HT1080 (cell line): ENCODE measurements at regions not wholly inside any gene's neighbourhood (a gene's known extent, or its start where the extent isn't known, plus 50 kb on each side); places are given as distances from the start of the nearest gene placed in this dataset.
"Not testable (repeated sequence)": the region's sequence is repeated elsewhere in the genome, so short reads cannot be mapped to it uniquely, and the experiment has no call there.

ENCODE experiments used
- DNase-seq: peaks from one replicate; pipeline ENCODE4 v3.0.0-alpha.2; 2015; ENCODE audit warnings: low read depth

- DNase-seq: peak; percentile 45
Observed at GRCh38 chr4:77220828-77221613, 64.0 kb downstream of the CCNG2 start.

DNA sequence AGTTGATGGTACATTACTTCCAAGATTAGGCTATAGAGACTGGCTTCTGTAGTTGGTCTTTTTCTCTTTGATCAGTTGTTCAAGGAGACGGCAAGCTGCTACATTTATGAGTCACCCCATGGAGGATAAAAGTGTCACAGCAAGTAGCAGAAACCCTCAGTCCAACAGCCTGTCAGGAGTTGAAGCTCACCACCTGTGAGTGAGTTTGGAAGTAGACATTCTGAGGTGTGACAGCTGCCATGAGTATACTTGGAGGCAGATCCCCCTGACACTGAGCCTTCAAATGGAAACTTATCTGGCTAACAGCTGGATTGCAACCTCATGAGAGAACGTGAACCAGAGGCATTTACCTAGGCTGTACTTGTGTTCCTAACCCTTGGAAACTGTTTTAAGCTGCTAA lies 68.0 kb downstream of the CCNG2 start:
- no peak for DNase-seq

GRCh38 chr4:77226939-77227705 lies 70.1 kb downstream of the CCNG2 start:
- no peak for DNase-seq

DNA sequence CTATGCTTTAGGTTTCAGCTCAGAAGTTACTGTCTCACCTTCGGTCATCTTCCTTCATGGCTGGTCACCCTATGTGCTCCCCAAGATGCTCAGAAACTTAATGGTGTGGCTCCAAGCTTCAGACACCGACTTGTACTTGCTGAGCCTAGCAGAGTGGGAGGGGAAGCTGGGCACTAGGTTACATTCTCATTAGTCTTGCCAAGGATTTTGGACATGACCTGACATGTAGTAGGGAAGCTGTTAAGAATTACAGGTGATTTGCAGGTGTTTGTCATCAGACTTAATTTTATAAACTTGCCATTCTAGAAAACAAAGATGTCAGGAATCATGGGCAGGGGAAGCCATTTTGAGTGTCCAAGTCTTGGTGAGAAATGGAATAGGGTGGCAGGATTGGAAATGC lies 72.4 kb downstream of the CCNG2 start:
- no peak for DNase-seq

GRCh38 chr4:77232653-77233052 lies 75.6 kb downstream of the CCNG2 start:
- peak; percentile 33 for DNase-seq

GRCh38 chr4:77235289-77235854 lies 78.4 kb downstream of the CCNG2 start:
- no peak for DNase-seq

GRCh38 chr4:77236806-77237205 lies 79.8 kb downstream of the CCNG2 start:
- no peak for DNase-seq

DNA sequence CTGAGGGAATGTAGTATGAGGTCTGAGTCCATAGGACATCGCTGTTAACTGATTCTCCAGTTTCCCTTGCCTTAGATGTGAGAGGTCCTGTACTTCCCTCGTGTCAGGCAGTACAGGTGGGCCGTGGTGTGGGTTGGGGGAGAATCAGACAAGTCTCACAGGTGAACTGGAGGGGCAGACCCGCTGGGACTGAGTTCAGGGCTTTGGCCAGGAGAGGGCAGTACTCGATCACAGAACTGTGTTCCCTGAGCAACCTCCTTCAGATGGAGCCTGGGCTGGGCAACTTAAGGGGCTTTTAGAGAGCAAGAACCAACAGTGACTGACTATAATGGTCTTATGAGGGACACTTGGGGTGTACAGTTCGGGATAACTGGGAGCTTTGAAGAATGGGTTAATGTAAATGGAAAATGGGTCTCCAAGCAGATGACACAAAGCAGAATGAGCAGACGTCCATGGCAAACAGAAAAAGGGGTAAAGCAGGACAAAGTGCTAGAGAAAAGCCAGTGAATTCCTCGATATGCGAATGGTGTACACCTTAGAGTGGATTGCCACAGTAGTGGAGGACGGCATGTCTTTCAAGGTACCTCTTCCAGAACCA lies 83.6 kb downstream of the CCNG2 start:
- peak; percentile 39 for DNase-seq

DNA sequence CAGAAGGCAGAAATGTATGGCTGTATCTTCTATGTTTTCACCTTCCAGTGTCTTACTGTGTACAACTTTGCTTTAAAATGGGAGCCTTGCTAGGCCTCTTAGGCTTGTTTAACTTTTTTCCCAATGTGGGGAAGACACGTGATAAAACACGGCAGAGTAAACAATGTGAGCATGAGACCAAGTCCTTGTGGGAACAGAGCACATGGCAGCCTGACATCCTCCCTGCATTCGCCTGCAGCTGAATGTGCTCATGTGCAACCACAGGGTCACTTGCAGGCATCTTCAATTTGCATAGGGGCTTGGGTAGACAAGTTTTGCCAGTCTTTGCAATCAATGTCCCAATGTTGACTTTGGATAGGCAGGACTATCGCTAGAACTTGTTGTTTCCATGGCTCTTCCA lies 91.8 kb downstream of the CCNG2 start:
- no peak for DNase-seq

GRCh38 chr4:77251751-77252150 lies 94.7 kb downstream of the CCNG2 start:
- DNase-seq: no peak

DNA sequence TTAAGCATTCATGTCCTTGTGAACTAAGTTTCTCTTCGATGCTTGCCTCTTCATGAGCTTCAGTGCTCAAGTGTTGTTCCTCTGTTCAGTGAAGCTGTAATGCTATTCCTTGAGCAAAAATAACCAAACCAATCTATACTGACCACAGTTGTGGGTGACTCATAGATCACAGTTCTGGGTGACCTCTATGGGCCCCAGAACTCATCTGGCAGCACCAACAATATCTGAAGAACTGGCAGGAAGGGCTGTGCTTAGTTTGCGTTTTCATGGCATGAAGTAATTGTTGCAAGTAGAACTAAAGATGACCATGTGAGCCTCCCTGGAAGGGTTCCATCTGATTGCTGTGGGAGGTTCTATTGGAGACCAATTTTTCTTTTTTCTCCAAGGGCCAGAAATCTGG lies 106.2 kb downstream of the CCNG2 start:
- peak; percentile 3 for DNase-seq

DNA sequence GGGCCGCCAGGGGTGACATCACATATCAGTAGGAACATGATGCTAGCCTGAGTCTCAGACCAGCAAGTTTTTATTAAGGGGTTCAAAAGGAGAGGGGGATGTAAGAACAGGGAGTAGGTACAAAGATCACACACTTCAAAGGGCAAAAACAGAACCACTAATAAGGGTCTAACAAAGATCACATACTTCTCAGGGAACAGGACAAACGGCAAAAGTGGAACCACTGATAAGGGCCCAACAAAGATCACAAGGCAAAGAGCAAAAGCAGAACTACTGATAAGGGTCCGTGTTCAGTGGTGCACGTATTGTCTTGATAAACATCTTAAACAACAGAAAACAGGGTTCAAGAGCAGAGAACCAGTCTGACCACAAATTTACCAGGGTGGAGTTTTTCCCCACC lies 107.0 kb downstream of the CCNG2 start:
- not testable (repeated sequence) for DNase-seq

- peak; percentile 26 for DNase-seq
Observed at GRCh38 chr4:77264826-77265225, 107.8 kb downstream of the CCNG2 start.

GRCh38 chr4:77268108-77268507 lies 111.1 kb downstream of the CCNG2 start:
- DNase-seq: no peak

- DNase-seq: no peak
Observed at GRCh38 chr4:77269505-77269904, 112.5 kb downstream of the CCNG2 start.

GRCh38 chr4:77273412-77273811 lies 116.4 kb downstream of the CCNG2 start:
- DNase-seq: no peak

DNA sequence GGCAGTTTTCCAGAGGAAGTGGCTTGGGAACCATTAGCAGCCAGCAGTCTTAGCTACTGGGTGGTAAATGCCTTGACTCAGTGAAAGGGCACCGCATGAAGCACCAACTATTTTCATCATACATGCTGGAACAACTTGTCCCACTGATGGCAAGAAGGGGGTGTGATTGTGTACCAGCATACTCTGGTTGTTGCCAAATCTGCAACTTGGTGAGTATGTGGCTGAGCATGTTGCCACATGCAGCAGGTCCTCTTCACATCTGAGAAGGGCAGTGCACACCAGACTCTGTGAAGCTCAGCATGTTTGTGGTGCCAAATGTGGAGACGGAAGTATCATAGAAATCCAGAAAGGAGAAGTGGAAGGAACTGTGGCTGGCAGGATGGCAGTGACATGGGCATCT lies 122.1 kb downstream of the CCNG2 start:
- DNase-seq: not testable (repeated sequence)

DNA sequence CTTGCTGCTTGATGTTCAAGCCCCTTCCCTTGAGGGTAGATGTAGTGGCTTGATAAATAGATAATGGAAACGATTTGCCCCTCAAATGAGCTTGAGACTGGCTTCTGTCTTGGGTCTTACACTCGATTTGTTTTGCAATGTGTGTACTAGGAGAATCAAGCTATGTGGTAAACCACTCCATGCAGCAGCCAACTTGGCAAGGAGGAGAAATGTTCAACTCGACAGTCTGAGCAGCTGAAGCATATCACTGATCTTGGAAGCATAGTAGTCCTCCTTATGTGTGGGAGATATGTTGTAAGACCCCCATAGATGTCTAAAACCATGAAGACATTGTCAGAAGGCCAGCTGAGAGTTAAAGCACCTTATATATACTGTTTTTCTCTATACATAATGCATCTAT lies 125.3 kb downstream of the CCNG2 start:
- DNase-seq: no peak

DNA sequence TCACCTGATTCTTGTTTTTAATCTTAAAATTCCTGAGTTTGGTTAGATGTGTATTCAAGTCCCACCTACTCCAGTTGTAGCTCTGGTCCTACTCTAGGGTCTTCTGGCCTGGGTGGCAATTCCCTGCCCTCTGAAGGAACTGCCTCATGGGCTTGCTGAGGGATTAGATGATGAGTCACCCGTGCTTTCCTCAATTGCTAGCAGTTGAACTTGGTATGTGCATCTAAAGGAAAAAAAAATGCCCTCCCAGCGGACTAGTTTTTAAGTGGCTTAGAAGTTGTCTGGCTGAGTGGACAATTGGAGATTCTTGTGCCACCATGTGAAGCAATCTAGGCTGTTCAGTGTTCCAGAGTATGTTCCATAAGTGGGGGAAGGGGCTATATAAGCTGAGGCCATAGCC lies 127.0 kb downstream of the CCNG2 start:
- peak; percentile 21 for DNase-seq

GRCh38 chr4:77286906-77287305 lies 129.9 kb downstream of the CCNG2 start:
- peak; percentile 4 for DNase-seq

DNA sequence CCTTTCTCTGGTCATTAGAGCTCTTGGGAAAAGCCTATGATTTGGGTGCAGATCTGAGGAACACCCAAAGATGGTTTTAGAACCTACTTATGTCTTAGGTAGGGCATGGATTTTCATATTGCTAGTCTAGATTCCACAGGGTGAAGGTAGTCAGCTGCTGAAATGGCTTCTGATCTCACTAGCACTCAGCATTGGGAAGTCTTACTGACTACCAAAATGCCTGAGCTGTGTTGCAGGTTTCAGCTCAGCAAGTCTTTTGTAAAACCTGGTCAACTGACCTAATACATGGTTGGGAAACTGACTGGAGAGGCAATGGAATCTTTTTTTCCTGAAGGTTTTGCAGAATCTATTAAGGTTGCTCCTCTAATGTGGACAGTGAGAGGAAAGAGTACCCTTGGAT lies 136.4 kb downstream of the CCNG2 start:
- DNase-seq: no peak

DNA sequence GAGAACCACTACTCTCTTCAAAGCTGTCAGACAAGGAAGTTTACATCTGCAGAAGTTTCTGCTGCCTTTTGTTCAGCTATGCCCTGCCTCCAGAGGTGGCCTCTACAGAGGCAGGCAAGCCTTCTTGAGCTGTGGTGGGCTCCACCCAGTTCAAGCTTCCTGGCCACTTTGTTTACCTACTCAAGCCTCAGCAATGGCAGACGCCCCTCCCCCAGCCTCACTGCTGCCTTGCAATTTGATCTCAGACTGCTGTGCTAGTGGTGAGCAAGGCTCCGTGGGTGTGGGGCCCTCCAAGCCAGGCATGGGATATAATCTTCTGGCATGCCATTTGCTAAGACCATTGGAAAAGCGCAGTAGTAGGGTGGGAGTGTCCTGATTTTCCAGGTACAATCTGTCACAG lies 144.0 kb downstream of the CCNG2 start:
- peak; percentile 23 for DNase-seq
